H9 (cell line): ENCODE measurements at regions not wholly inside any gene's neighbourhood (a gene's known extent, or its start where the extent isn't known, plus 50 kb on each side); places are given as distances from the start of the nearest gene placed in this dataset.

Experiments
- DNase-seq: peaks from one replicate; pipeline ENCODE4 v3.0.0-alpha.2; 2017
- H2AFZ ChIP-seq: one replicate; pipeline ENCODE4 v1.6.1; 2013; ENCODE audit warnings: mild to moderate bottlenecking, low read length, control low read depth, moderate library complexity
- H2AK5ac ChIP-seq: 2 replicates; pipeline ENCODE4 v1.6.1; 2013; ENCODE audit warnings: low read length, control low read depth, mixed read lengths; ENCODE audit not compliant: insufficient read length
- H2BK120ac ChIP-seq: one replicate; pipeline ENCODE4 v1.6.1; 2013; ENCODE audit warnings: low read depth, mild to moderate bottlenecking, low read length, control low read depth, inconsistent platforms; ENCODE audit not compliant: poor library complexity, severe bottlenecking
- H2BK12ac ChIP-seq: 2 replicates; pipeline ENCODE4 v1.6.1; 2013; ENCODE audit warnings: low read length, control low read depth, mixed read lengths, low read depth; ENCODE audit not compliant: insufficient read length
- H2BK15ac ChIP-seq: 2 replicates; pipeline ENCODE4 v1.6.1; 2013; ENCODE audit warnings: low read depth, low read length, control low read depth
- H2BK20ac ChIP-seq: one replicate; pipeline ENCODE4 v1.6.1; 2013; ENCODE audit warnings: low read depth, mild to moderate bottlenecking, low read length, control low read depth, inconsistent platforms; ENCODE audit not compliant: poor library complexity, severe bottlenecking
- H2BK5ac ChIP-seq: 2 replicates; pipeline ENCODE4 v1.6.1; 2013; ENCODE audit warnings: low read length, control low read depth, mixed read lengths; ENCODE audit not compliant: insufficient read length
- H3K14ac ChIP-seq: 2 replicates; pipeline ENCODE4 v1.6.1; 2013; ENCODE audit warnings: low read length, control low read depth; ENCODE audit not compliant: insufficient read depth
- H3K18ac ChIP-seq: 2 replicates; pipeline ENCODE4 v1.6.1; 2013; ENCODE audit warnings: low read depth, mild to moderate bottlenecking, mixed read lengths, low read length, control low read depth; ENCODE audit not compliant: insufficient read length
- H3K23ac ChIP-seq: 2 replicates; pipeline ENCODE4 v1.6.1; 2013; ENCODE audit warnings: low read length, control low read depth, mixed read lengths, low read depth; ENCODE audit not compliant: insufficient read length
- H3K23me2 ChIP-seq: 2 replicates; pipeline ENCODE4 v1.6.1; 2013; ENCODE audit warnings: low read depth, mild to moderate bottlenecking, mixed read lengths, low read length, control low read depth; ENCODE audit not compliant: insufficient read length, poor library complexity, severe bottlenecking
- H3K27ac ChIP-seq: 2 replicates; pipeline ENCODE4 v1.5.1; 2013; ENCODE audit warnings: low read length, control low read depth, mixed read lengths, low read depth; ENCODE audit not compliant: insufficient read length
- H3K27me3 ChIP-seq: 2 replicates; pipeline ENCODE4 v1.6.1; 2013; ENCODE audit warnings: low read length, control low read depth, inconsistent platforms; ENCODE audit not compliant: insufficient read depth
- H3K4ac ChIP-seq: 2 replicates; pipeline ENCODE4 v1.6.1; 2013; ENCODE audit warnings: low read depth, mild to moderate bottlenecking, control low read depth, inconsistent platforms, low read length, moderate library complexity
- H3K4me1 ChIP-seq: 2 replicates; pipeline ENCODE4 v1.6.1; 2013; ENCODE audit warnings: low read length, control low read depth, inconsistent platforms; ENCODE audit not compliant: insufficient read depth
- H3K4me2 ChIP-seq: 2 replicates; pipeline ENCODE4 v1.6.1; 2013; ENCODE audit warnings: low read length, control low read depth, mixed read lengths; ENCODE audit not compliant: insufficient read length, insufficient read depth
- H3K56ac ChIP-seq: 2 replicates; pipeline ENCODE4 v1.6.1; 2013; ENCODE audit warnings: low read depth, mild to moderate bottlenecking, mixed read lengths, low read length, control low read depth; ENCODE audit not compliant: insufficient read length
- H3K79me1 ChIP-seq: 2 replicates; pipeline ENCODE4 v1.6.1; 2013; ENCODE audit warnings: low read depth, mild to moderate bottlenecking, moderate library complexity, low read length, control low read depth, inconsistent platforms; ENCODE audit not compliant: insufficient read depth, poor library complexity, severe bottlenecking
- H3K79me2 ChIP-seq: 2 replicates; pipeline ENCODE4 v1.6.1; 2013; ENCODE audit warnings: low read length, control low read depth, inconsistent platforms; ENCODE audit not compliant: insufficient read depth
- H3K9ac ChIP-seq: 2 replicates; pipeline ENCODE4 v1.6.1; 2013; ENCODE audit warnings: low read length, control low read depth, mixed read lengths; ENCODE audit not compliant: insufficient read length; ENCODE audit errors: extremely low read depth
- H3K9me3 ChIP-seq: one replicate; pipeline ENCODE4 v1.6.1; 2013; ENCODE audit warnings: low read depth, low read length, inconsistent platforms; ENCODE audit not compliant: control insufficient read depth
- H3T11ph ChIP-seq: one replicate; pipeline ENCODE4 v1.6.1; 2013; ENCODE audit warnings: mild to moderate bottlenecking, low read length, control low read depth, inconsistent platforms
- H4K20me1 ChIP-seq: one replicate; pipeline ENCODE4 v1.6.1; 2013; ENCODE audit not compliant: control insufficient read depth, insufficient read length, insufficient read depth
- H4K5ac ChIP-seq: 2 replicates; pipeline ENCODE4 v1.6.1; 2013; ENCODE audit warnings: low read depth, mild to moderate bottlenecking, mixed read lengths, low read length, control low read depth; ENCODE audit not compliant: insufficient read length
- H4K8ac ChIP-seq: replicated peaks from 2 replicates; pipeline ENCODE4 v1.6.1; 2013; ENCODE audit warnings: low read length, control low read depth, mixed read lengths, low read depth; ENCODE audit not compliant: insufficient read length
- H4K91ac ChIP-seq: 2 replicates; pipeline ENCODE4 v1.6.1; 2013; ENCODE audit warnings: low read depth, mild to moderate bottlenecking, moderate library complexity, mixed read lengths, low read length, control low read depth; ENCODE audit not compliant: insufficient read length
- H3K27ac Mint-ChIP-seq, 3 experiments: 2 replicates in 2 of 3; 3 replicates in 1 of 3; pipeline ENCODE4 v1.8.0; 2020 to 2021; ENCODE audit warnings: mixed read lengths in 3 of 3, mild to moderate bottlenecking in 1 of 3, moderate library complexity in 1 of 3
- H3K27me3 Mint-ChIP-seq: 2 replicates; pipeline ENCODE4 v1.8.0; 2021; ENCODE audit warnings: low read depth, mild to moderate bottlenecking, moderate library complexity, mixed read lengths
- H3K36me3 Mint-ChIP-seq, 3 experiments: 2 replicates in 2 of 3; 3 replicates in 1 of 3; pipeline ENCODE4 v1.8.0; 2020 to 2021; ENCODE audit warnings: low read depth in 3 of 3, mixed read lengths in 3 of 3; ENCODE audit not compliant: insufficient read depth in 1 of 3
- H3K4me1 Mint-ChIP-seq, 2 experiments: 2 replicates each; pipeline ENCODE4 v1.8.0; 2020; ENCODE audit warnings: mixed read lengths in 2 of 2
- H3K4me3 Mint-ChIP-seq, 2 experiments: 2 replicates in 1 of 2; 3 replicates in 1 of 2; pipeline ENCODE4 v1.8.0; 2020 to 2021; ENCODE audit warnings: mild to moderate bottlenecking in 2 of 2, mixed read lengths in 2 of 2, moderate library complexity in 1 of 2
- H3K9me3 Mint-ChIP-seq, 2 experiments: 2 replicates in 1 of 2; 3 replicates in 1 of 2; pipeline ENCODE4 v1.8.0; 2020; ENCODE audit warnings: mild to moderate bottlenecking in 2 of 2, mixed read lengths in 2 of 2, moderate library complexity in 1 of 2
- WGBS: extraction: QIAGEN DNeasy Blood & Tissue Kit; methylation state at CpG from one replicate; pipeline ENCODE4 v1.1.7; 2013; ENCODE audit warnings: missing lambda C conversion rate, low lambda C conversion rate, mixed read lengths; ENCODE audit not compliant: insufficient read length; ENCODE audit errors: extremely low coverage; 5-methylcytosine and 5-hydroxymethylcytosine counted together
- TF ChIP-seq, protein P1 (sequence below): fragments of 200-600 bp; sonication (generic); conservative IDR thresholded peaks from 3 replicates; pipeline ENCODE4 v1.8.0; 2021; ENCODE audit warnings: antibody characterized with exemption, mild to moderate bottlenecking

GRCh38 chr5:159844267-159845121 lies 71.8 kb upstream of the ADRA1B start:
- Histone ChIP-seq H2BK20ac (no peak overlapping the region), H3K18ac (no peak overlapping the region), H3K27me3 (no peaks in the 10 kb centered on the region), H4K91ac (no peak overlapping the region), H2BK15ac (no peak overlapping the region), H3K4me2 (no peak overlapping the region), H3K4me1 (no peaks in the 10 kb centered on the region), H2AFZ (no peak overlapping the region), H2BK120ac (no peak overlapping the region), H2BK5ac (no peak overlapping the region), H3K27ac (no peak overlapping the region), H2AK5ac (no peak overlapping the region), H3K79me1 (no peaks in the 10 kb centered on the region), H3K9me3 (no peaks in the 10 kb centered on the region), H2BK12ac (no peak overlapping the region), H4K5ac (no peak overlapping the region), H3K9ac (no peak overlapping the region), H3T11ph (no peak overlapping the region), H3K23ac (no peak overlapping the region), H3K4ac (no peak overlapping the region), H3K56ac (no peak overlapping the region), H4K20me1 (no peaks in the 10 kb centered on the region), H3K14ac (no peak overlapping the region), H3K79me2 (no peaks in the 10 kb centered on the region), H3K23me2 (no peaks in the 10 kb centered on the region), H4K8ac (no peak overlapping the region)
- Mint-ChIP-seq H3K27me3 (peaks cover 4% of the 10 kb centered on the region), H3K4me1 (no peaks in the 10 kb centered on the region), H3K27ac (no peak overlapping the region), H3K9me3 (no peaks in the 10 kb centered on the region), H3K4me3 (no peak overlapping the region), H3K36me3 (no peaks in the 10 kb centered on the region)
- TF ChIP-seq, protein P1, sequence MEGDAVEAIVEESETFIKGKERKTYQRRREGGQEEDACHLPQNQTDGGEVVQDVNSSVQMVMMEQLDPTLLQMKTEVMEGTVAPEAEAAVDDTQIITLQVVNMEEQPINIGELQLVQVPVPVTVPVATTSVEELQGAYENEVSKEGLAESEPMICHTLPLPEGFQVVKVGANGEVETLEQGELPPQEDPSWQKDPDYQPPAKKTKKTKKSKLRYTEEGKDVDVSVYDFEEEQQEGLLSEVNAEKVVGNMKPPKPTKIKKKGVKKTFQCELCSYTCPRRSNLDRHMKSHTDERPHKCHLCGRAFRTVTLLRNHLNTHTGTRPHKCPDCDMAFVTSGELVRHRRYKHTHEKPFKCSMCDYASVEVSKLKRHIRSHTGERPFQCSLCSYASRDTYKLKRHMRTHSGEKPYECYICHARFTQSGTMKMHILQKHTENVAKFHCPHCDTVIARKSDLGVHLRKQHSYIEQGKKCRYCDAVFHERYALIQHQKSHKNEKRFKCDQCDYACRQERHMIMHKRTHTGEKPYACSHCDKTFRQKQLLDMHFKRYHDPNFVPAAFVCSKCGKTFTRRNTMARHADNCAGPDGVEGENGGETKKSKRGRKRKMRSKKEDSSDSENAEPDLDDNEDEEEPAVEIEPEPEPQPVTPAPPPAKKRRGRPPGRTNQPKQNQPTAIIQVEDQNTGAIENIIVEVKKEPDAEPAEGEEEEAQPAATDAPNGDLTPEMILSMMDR, result no peak
- no CpG with 5 or more reads among the region's 1 CpG for WGBS
- DNase-seq, result no peak
